ENCODE measurements at regions not wholly inside any gene's neighbourhood (a gene's known extent, or its start where the extent isn't known, plus 50 kb on each side); places are given as distances from the start of the nearest gene placed in this dataset.

DNA sequence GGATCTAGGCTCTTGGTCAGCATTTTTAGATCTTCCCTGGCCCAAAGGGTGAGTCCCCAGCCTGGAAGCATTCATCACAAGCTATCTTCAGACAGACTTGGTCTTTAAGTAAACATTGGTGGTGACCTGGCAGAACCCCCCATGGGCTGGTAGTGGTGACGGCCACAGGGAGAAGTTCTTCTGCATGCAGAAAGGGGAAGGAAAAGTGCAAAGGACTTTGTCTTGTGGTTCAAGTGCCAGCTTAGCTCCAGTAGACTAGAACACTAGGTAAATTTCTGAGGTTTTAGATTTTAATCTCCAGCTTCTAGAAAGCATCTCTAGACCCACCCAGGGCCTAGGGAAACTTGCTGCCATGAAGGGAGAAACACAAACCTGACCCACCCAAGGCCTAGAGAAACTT is 584.0 kb downstream of the CHSY3 start:
- ChIA-PET CTCF (interaction anchor here (0.6 to 0.8 kb wide), 2 partner anchors 7 to 288 kb away, joined by 3 to 4 read pairs; no protein-coding TSS in a partner anchor), POLR2A (no interaction called here)
- Mint-ChIP-seq H3K4me1 (ENCODE audit: insufficient read depth, unreplicated experiment) (no peaks in the 10 kb centered on the region), H3K9me3 (ENCODE audit: unreplicated experiment) (peaks cover 3% of the 10 kb centered on the region), H3K27me3 (ENCODE audit: insufficient read depth, unreplicated experiment) (no peaks in the 10 kb centered on the region), H3K27ac (ENCODE audit: low read depth, unreplicated experiment) (no peak overlapping the region), H3K36me3 (ENCODE audit: insufficient read depth, unreplicated experiment) (no peaks in the 10 kb centered on the region), H3K4me3 (ENCODE audit: unreplicated experiment) (no peak overlapping the region)
- TF ChIP-seq, protein P1, sequence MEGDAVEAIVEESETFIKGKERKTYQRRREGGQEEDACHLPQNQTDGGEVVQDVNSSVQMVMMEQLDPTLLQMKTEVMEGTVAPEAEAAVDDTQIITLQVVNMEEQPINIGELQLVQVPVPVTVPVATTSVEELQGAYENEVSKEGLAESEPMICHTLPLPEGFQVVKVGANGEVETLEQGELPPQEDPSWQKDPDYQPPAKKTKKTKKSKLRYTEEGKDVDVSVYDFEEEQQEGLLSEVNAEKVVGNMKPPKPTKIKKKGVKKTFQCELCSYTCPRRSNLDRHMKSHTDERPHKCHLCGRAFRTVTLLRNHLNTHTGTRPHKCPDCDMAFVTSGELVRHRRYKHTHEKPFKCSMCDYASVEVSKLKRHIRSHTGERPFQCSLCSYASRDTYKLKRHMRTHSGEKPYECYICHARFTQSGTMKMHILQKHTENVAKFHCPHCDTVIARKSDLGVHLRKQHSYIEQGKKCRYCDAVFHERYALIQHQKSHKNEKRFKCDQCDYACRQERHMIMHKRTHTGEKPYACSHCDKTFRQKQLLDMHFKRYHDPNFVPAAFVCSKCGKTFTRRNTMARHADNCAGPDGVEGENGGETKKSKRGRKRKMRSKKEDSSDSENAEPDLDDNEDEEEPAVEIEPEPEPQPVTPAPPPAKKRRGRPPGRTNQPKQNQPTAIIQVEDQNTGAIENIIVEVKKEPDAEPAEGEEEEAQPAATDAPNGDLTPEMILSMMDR (IDR thresholded peaks at IDR 0.05; ENCODE audit: unreplicated experiment): no peak
- no TSS peak for BruUV-seq (replicated peaks)
- no peak for DNase-seq (ENCODE audit: unreplicated experiment)
- intact Hi-C loops (cut with micrococcal nuclease): no loop called here

DNA sequence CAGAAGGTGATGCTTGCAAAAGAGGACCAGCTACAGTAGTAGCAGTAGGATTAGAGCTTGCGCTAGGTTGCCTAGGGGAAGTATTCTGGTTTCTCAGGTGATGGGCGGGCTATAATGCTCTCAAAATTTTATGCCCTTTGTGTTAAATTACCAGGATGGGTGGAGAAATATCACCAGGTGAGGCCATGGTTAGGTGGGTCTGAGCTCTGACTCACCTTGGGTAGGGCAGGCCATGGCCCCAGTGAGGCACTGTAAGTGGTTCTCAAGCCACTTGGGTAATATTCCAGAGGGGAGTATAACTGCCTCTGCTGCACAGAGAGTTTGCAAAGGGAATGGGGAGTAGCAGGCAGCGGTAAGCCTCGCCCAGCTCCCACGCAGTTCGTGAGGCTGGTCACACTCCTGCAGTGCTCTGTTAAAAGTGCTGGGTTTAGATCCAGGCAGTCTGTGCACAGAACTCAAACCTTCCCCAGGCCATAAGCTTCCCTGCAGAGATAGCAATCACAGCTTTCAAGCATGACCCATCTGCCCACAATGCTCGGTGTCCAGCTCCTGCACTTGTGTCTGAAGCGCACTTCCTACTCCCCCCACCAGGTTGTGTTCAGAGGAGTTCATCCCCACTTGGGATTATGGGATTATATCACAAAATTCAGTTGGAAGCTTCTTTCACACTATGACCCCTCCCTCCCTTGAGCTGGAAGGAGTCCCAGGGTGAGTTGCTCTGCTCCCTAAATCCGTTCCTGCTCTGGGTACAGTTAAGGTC is 575.0 kb downstream of the CHSY3 start:
- H3K27me3 Mint-ChIP-seq (ENCODE audit: insufficient read depth, unreplicated experiment): no peaks in the 10 kb centered on the region
- no TSS peak for BruUV-seq (replicated peaks)
- no peaks in the 10 kb centered on the region for H3K4me1 Mint-ChIP-seq (ENCODE audit: insufficient read depth, unreplicated experiment)
- intact Hi-C loops (cut with micrococcal nuclease): no loop called here
- ChIA-PET CTCF (interaction anchor here (0.6 kb wide), 1 partner anchor 10 kb away, joined by 3 read pairs; no protein-coding TSS in a partner anchor), POLR2A (no interaction called here)
- no peaks in the 10 kb centered on the region for H3K36me3 Mint-ChIP-seq (ENCODE audit: insufficient read depth, unreplicated experiment)
- TF ChIP-seq, protein P1 (IDR thresholded peaks at IDR 0.05; ENCODE audit: unreplicated experiment): no peak
- H3K4me3 Mint-ChIP-seq (ENCODE audit: unreplicated experiment): no peak overlapping the region
- H3K9me3 Mint-ChIP-seq (ENCODE audit: unreplicated experiment): peaks cover 12% of the 10 kb centered on the region
- DNase-seq (ENCODE audit: unreplicated experiment): no peak
- no peak overlapping the region for H3K27ac Mint-ChIP-seq (ENCODE audit: low read depth, unreplicated experiment)

DNA sequence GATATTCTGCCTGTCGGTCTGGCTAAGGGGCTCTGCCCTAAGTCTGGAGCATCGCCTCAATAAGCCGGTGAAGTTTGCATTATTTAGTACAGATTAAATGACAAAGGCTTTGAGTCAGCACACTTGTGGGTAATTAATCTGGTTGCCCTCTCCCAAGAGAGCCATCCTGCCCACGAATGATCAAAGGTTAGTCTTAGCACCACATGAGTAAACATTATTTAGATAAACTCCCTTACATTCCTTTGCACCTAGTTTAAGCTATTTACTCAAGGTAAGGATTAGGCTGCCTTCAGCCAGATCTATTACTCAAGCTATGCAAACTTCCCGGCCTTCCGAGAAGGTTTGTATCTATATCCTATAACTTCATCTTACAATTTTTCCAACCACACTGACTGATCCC is 572.1 kb downstream of the CHSY3 start:
- no peaks in the 10 kb centered on the region for H3K4me1 Mint-ChIP-seq (ENCODE audit: insufficient read depth, unreplicated experiment)
- peaks cover 19% of the 10 kb centered on the region for H3K9me3 Mint-ChIP-seq (ENCODE audit: unreplicated experiment)
- no peaks in the 10 kb centered on the region for H3K27me3 Mint-ChIP-seq (ENCODE audit: insufficient read depth, unreplicated experiment)
- CTCF ChIA-PET: interaction anchor here (0.6 kb wide), 1 partner anchor 15 kb away, joined by 3 read pairs; no protein-coding TSS in a partner anchor
- POLR2A ChIA-PET: no interaction called here
- no peak overlapping the region for H3K4me3 Mint-ChIP-seq (ENCODE audit: unreplicated experiment)
- BruUV-seq (replicated peaks): no TSS peak
- no peak overlapping the region for H3K27ac Mint-ChIP-seq (ENCODE audit: low read depth, unreplicated experiment)
- no peaks in the 10 kb centered on the region for H3K36me3 Mint-ChIP-seq (ENCODE audit: insufficient read depth, unreplicated experiment)
- no peak for DNase-seq (ENCODE audit: unreplicated experiment)
- TF ChIP-seq, protein P1 (IDR thresholded peaks at IDR 0.05; ENCODE audit: unreplicated experiment): no peak
- intact Hi-C loops (cut with micrococcal nuclease): no loop called here

DNA sequence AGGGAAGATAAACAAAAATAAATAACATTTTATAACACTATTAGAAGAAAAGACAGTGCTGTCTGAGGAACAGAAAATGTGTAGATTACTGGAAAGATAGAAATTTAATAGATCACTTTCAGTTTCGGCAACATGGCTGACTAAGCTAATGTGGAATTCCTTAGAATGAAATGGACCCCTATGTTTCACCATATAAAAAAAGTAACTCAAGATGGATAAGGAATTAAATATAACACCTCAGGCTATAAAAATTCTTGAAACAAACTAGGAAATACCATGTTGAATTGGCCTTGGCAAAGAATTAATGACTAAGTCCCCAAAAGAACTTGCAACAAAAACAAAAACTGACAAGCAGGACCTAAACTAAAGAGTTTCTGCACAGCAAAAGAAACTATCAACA is 558.3 kb downstream of the CHSY3 start:
- CTCF ChIA-PET: interaction anchor here (0.6 to 0.7 kb wide), 2 partner anchors 52 to 257 kb away, joined by 3 read pairs; no protein-coding TSS in a partner anchor
- H3K27me3 Mint-ChIP-seq (ENCODE audit: insufficient read depth, unreplicated experiment): no peaks in the 10 kb centered on the region
- H3K9me3 Mint-ChIP-seq (ENCODE audit: unreplicated experiment): peaks cover 7% of the 10 kb centered on the region
- H3K4me3 Mint-ChIP-seq (ENCODE audit: unreplicated experiment): no peak overlapping the region
- POLR2A ChIA-PET: interaction anchor here (0.7 kb wide), 1 partner anchor 43 kb away, joined by 3 read pairs; no protein-coding TSS in a partner anchor
- no peaks in the 10 kb centered on the region for H3K4me1 Mint-ChIP-seq (ENCODE audit: insufficient read depth, unreplicated experiment)
- no peak for DNase-seq (ENCODE audit: unreplicated experiment)
- BruUV-seq (replicated peaks): no TSS peak
- H3K36me3 Mint-ChIP-seq (ENCODE audit: insufficient read depth, unreplicated experiment): no peaks in the 10 kb centered on the region
- intact Hi-C loops (cut with micrococcal nuclease): no loop called here
- no peak overlapping the region for H3K27ac Mint-ChIP-seq (ENCODE audit: low read depth, unreplicated experiment)
- TF ChIP-seq, protein P1 (IDR thresholded peaks at IDR 0.05; ENCODE audit: unreplicated experiment): no peak
